Motor neuron (in vitro differentiated cells): ENCODE measurements at regions not wholly inside any gene's neighbourhood (a gene's known extent, or its start where the extent isn't known, plus 50 kb on each side); places are given as distances from the start of the nearest gene placed in this dataset.
A peak's percentile ranks its signal among the peaks of the same experiment; 100 is the strongest.
"Not testable (repeated sequence)": the region's sequence is repeated elsewhere in the genome, so short reads cannot be mapped to it uniquely, and the experiment has no call there.

Experiments
- ATAC-seq, 8 experiments: fragments of 200-7000 bp; cut with Tn5 transposase; replicated peaks in 6 of 8; 2 replicates each; pipeline ENCODE4 v1.8.0; 2021; ENCODE audit warnings: mild to moderate bottlenecking in 8 of 8, moderate library complexity in 8 of 8
- H3K27ac ChIP-seq, 2 donors: fragments of 250-450 bp; sonication (Bioruptor Pico); 2 replicates each; pipeline ENCODE4 v1.9.0; 2021; ENCODE audit warnings: antibody characterized with exemption in 2 of 2, mild to moderate bottlenecking in 2 of 2, moderate library complexity in 1 of 2
- H3K4me1 ChIP-seq, 2 donors: fragments of 250-450 bp; sonication (Bioruptor Pico); replicated peaks in 1 of 2; 2 replicates each; pipeline ENCODE4 v1.6.1; 2021; ENCODE audit warnings: antibody characterized with exemption in 2 of 2, mild to moderate bottlenecking in 2 of 2, moderate library complexity in 1 of 2
- H3K4me3 ChIP-seq, 5 donors: fragments of 250-450 bp; sonication (Bioruptor Pico); 2 replicates each; pipeline ENCODE4 v1.9.0; 2021; ENCODE audit warnings: antibody characterized with exemption in 5 of 5, mild to moderate bottlenecking in 5 of 5, moderate library complexity in 4 of 5
- WGBS, 10 experiments: fragments of 450-650 bp; shearing (Covaris generic); methylation state at CpG; one replicate each; pipeline ENCODE4 v1.0.0; 2022; 5-methylcytosine and 5-hydroxymethylcytosine counted together
- in situ Hi-C, 9 experiments: fragments of 400-800 bp; cut with MboI; loops; one replicate each; pipeline ENCODE4 v1.15.0; 2021; ENCODE audit warnings: low sequenced_read_pairs in 9 of 9, low pct_unique_long_range_greater_than_20kb in 2 of 9; ENCODE audit not compliant: unreplicated experiment in 9 of 9

DNA sequence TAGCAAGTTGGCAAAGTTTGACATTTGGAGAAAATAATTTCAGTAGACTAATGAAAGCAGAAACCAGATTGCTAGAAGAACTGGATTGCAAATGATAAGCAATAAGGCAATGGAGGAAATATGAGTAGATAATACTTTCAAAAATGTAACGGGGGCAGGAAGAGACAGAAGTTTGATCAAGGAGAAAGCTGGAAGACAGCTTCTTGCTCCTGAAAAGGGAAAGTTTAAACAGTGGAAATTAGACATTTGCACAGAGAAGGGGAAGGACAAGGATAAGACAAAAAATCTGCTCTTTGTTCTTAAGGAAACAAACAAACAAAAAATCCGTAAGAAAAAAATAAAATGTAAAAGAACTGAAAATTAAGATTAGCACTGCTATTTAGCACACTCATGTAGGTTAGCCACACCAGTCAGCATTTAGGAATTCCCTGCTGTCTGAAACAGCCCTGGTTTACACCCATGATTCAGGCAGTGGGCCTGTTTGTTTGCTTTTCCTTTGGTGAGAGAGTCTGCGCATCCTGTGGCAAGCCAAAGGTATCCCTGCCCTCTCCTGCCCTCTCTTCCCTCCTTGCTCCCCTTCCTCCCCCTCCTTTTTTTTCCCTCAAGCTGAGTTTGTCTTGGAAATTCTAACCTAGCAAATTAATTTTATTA is 104.3 kb upstream of the CAV2 start:
- 4 to 100% (median 63%) methylated on average over 1 to 3 of the region's 3 CpGs for WGBS, 10 experiments
- peak in 3 of 8 experiments; percentile 54 to 64 (median 63) for ATAC-seq
- H3K27ac ChIP-seq: no peak overlapping the region
- no peaks in the 10 kb centered on the region for H3K4me1 ChIP-seq
- in situ Hi-C loops: no loop called here
- no peak overlapping the region for H3K4me3 ChIP-seq

GRCh38 chr7:116398672-116399071 is 100.9 kb upstream of the CAV2 start:
- in situ Hi-C loops: no loop called here
- Histone ChIP-seq H3K4me1 (peaks cover 0 to 3% of the 10 kb centered on the region in 2 donors), H3K4me3 (no peak overlapping the region), H3K27ac (no peak overlapping the region)
- WGBS, 10 experiments: 88 to 100% (median 100%) methylated on average over 1 to 2 of the region's 2 CpGs; no CpG with 5 or more reads in 4 of the 10 experiments
- ATAC-seq: no peak

GRCh38 chr7:116399819-116400218 is 99.7 kb upstream of the CAV2 start:
- Histone ChIP-seq H3K4me3 (no peak overlapping the region), H3K27ac (no peak overlapping the region), H3K4me1 (peaks cover 0 to 4% of the 10 kb centered on the region in 2 donors)
- ATAC-seq: peak in 6 of 8 experiments; percentile 20 to 89 (median 62)
- in situ Hi-C loops: no loop called here

DNA sequence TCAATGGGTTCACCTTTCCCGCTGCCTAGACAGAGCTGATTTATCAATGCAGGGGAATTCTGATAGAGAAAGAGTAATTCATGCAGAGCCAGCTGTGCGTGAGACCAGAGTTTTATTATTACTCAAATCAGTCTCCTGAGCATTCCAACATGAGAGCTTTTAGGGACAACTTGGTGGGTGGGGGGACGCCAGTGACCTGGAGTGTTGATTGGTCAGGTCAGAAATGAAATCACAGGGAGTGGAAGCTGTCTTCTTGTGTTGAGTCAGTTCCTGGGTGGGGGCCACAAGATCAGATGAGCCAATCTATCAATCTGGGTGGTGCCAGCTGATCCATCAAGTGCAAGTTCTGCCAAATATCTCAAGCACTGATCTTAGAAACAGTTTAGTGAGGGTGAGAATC is 99.0 kb upstream of the CAV2 start:
- in situ Hi-C loops: no loop called here
- Histone ChIP-seq H3K4me3 (no peak overlapping the region), H3K27ac (no peak overlapping the region), H3K4me1 (peaks cover 0 to 4% of the 10 kb centered on the region in 2 donors)
- peak in 2 of 8 experiments; percentile 40 to 60 for ATAC-seq
- WGBS, 10 experiments: 29 to 94% (median 92%) methylated on average over 1 to 2 of the region's 3 CpGs; no CpG with 5 or more reads in 3 of the 10 experiments

- Histone ChIP-seq H3K4me3 (no peak overlapping the region), H3K27ac (no peak overlapping the region), H3K4me1 (peaks cover 0 to 4% of the 10 kb centered on the region in 2 donors)
- ATAC-seq: no peak
- in situ Hi-C loops: no loop called here
Observed at GRCh38 chr7:116401711-116402110, 97.8 kb upstream of the CAV2 start.

- in situ Hi-C loops: no loop called here
- WGBS, 10 experiments: 86 to 100% (median 88%) methylated on average over 1 of the region's 1 CpG; no CpG with 5 or more reads in 6 of the 10 experiments
- ATAC-seq: peak in 5 of 8 experiments; percentile 7 to 66 (median 27)
- Histone ChIP-seq H3K4me3 (no peak overlapping the region), H3K4me1 (peaks cover 0 to 4% of the 10 kb centered on the region in 2 donors), H3K27ac (no peak overlapping the region)
Observed at GRCh38 chr7:116403265-116403664, 96.3 kb upstream of the CAV2 start.

DNA sequence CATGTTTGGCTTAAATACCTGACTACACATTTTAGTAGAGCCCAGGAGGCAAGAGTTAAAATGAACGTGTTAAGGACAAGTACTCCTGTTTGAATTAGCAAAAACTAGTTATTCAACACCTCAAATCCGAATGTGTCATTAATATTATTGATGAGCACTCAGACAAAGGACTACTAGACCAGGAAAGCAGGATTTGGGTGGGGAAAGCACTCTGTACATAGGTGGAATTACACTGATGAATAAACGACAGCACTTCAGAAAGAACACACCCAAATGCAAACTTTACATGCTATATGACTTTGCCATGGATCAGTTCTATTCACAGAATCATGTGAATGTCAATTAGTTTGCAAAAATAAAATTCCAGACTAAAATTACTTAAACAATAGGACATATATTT is 95.1 kb upstream of the CAV2 start:
- peak in 1 of 8 experiments; percentile 20 for ATAC-seq
- H3K27ac ChIP-seq: no peak overlapping the region
- peaks cover 0 to 4% of the 10 kb centered on the region in 2 donors for H3K4me1 ChIP-seq
- WGBS, 10 experiments: 9 to 100% (median 71%) methylated on average over 1 to 3 of the region's 3 CpGs
- in situ Hi-C loops: no loop called here
- no peak overlapping the region for H3K4me3 ChIP-seq

GRCh38 chr7:116405810-116406209 is 93.7 kb upstream of the CAV2 start:
- no peak overlapping the region for H3K4me3 ChIP-seq
- no peak overlapping the region for H3K27ac ChIP-seq
- in situ Hi-C loops: no loop called here
- H3K4me1 ChIP-seq: peaks cover 0 to 4% of the 10 kb centered on the region in 2 donors
- no peak for ATAC-seq
- WGBS, 10 experiments: 79 to 100% (median 89%) methylated on average over 2 of the region's 2 CpGs

- ATAC-seq: no peak
- Histone ChIP-seq H3K4me3 (no peak overlapping the region), H3K4me1 (peaks cover 0 to 4% of the 10 kb centered on the region in 2 donors), H3K27ac (no peak overlapping the region)
- WGBS, 10 experiments: 57 to 100% (median 92%) methylated on average over 1 to 3 of the region's 3 CpGs; no CpG with 5 or more reads in 1 of the 10 experiments
- in situ Hi-C loops: no loop called here
Observed at GRCh38 chr7:116407165-116407564, 92.4 kb upstream of the CAV2 start.

- in situ Hi-C loops: no loop called here
- ATAC-seq: no peak
- Histone ChIP-seq H3K4me3 (no peak overlapping the region), H3K4me1 (peaks cover 0 to 4% of the 10 kb centered on the region in 2 donors), H3K27ac (no peak overlapping the region)
- 33 to 100% (median 85%) methylated on average over 1 to 2 of the region's 2 CpGs for WGBS, 10 experiments
Observed at GRCh38 chr7:116408166-116408565, 91.4 kb upstream of the CAV2 start.

- H3K4me3 ChIP-seq, H3K4me1 ChIP-seq, ATAC-seq, H3K27ac ChIP-seq, in situ Hi-C loops: not testable (repeated sequence)
- WGBS, 10 experiments: 100% methylated on average over 1 of the region's 28 CpGs; no CpG with 5 or more reads in 9 of the 10 experiments
Observed at GRCh38 chr7:116408831-116409453, 90.6 kb upstream of the CAV2 start.

GRCh38 chr7:116410694-116411093 is 88.8 kb upstream of the CAV2 start:
- H3K27ac ChIP-seq, in situ Hi-C loops, H3K4me1 ChIP-seq, H3K4me3 ChIP-seq, ATAC-seq: not testable (repeated sequence)
- WGBS, 10 experiments: no CpG with 5 or more reads among the region's 3 CpGs

- WGBS, 10 experiments: 17 to 100% (median 88%) methylated on average over 1 to 5 of the region's 7 CpGs
- in situ Hi-C loops: no loop called here
- ATAC-seq: peak in 4 of 8 experiments; percentile 23 to 51 (median 34)
- H3K27ac ChIP-seq: no peak overlapping the region
- H3K4me3 ChIP-seq: no peak overlapping the region
- peaks cover 0 to 5% of the 10 kb centered on the region in 2 donors for H3K4me1 ChIP-seq
Observed at GRCh38 chr7:116417593-116418345, 81.8 kb upstream of the CAV2 start.
